RKO (cell line): ENCODE measurements at regions not wholly inside any gene's neighbourhood (a gene's known extent, or its start where the extent isn't known, plus 50 kb on each side); places are given as distances from the start of the nearest gene placed in this dataset.
"Not testable (repeated sequence)": the region's sequence is repeated elsewhere in the genome, so short reads cannot be mapped to it uniquely, and the experiment has no call there.

Source experiments
- DNase-seq: peaks from one replicate; pipeline ENCODE4 v3.0.0-alpha.2; 2016; ENCODE audit warnings: low spot score

- peak; percentile 51 for DNase-seq
These were observed 109.8 kb downstream of the GOSR1 start for GRCh38 chr17:30586818-30587595.

GRCh38 chr17:30584810-30585209 is 107.6 kb downstream of the GOSR1 start:
- no peak for DNase-seq

- no peak for DNase-seq
These were observed 103.7 kb downstream of the GOSR1 start for GRCh38 chr17:30580916-30581315.

- DNase-seq, result no peak
These were observed 102.6 kb downstream of the GOSR1 start for GRCh38 chr17:30579610-30580315.

GRCh38 chr17:30578015-30578717 is 101.0 kb downstream of the GOSR1 start:
- not testable (repeated sequence) for DNase-seq
